Spleen (tissue), 11 donors: ENCODE measurements at regions not wholly inside any gene's neighbourhood (a gene's known extent, or its start where the extent isn't known, plus 50 kb on each side); places are given as distances from the start of the nearest gene placed in this dataset.

ENCODE experiments used
- DNase-seq: peaks from one replicate; pipeline ENCODE4 v3.0.0-alpha.2; 2020
- H3K27ac ChIP-seq, 8 donors: fragments of 200-600 bp; sonication (generic) in 7 of 8; 1 replicate in 4 of 8; 2 replicates in 4 of 8; pipeline versions ENCODE4 v1.5.0 to v1.8.0; 2016 to 2021; ENCODE audit warnings: inconsistent platforms in 4 of 8, mild to moderate bottlenecking in 4 of 8, moderate library complexity in 1 of 8
- H3K27me3 ChIP-seq, 7 donors: fragments of 200-600 bp; sonication (generic) in 6 of 7; replicated peaks in 1 of 7; 1 replicate in 4 of 7; 2 replicates in 3 of 7; pipeline versions ENCODE4 v1.5.0 to v1.8.0; 2016 to 2021; ENCODE audit warnings: inconsistent platforms in 3 of 7, mild to moderate bottlenecking in 1 of 7
- H3K36me3 ChIP-seq, 6 donors: fragments of 200-600 bp; sonication (generic) in 5 of 6; 1 replicate in 4 of 6; 2 replicates in 2 of 6; pipeline versions ENCODE4 v1.5.0 to v1.8.0; 2016 to 2021; ENCODE audit warnings: inconsistent platforms in 2 of 6
- H3K4me1 ChIP-seq, 6 donors: fragments of 200-600 bp; sonication (generic) in 5 of 6; 1 replicate in 3 of 6; 2 replicates in 3 of 6; pipeline versions ENCODE4 v1.5.0 to v1.8.0; 2016 to 2021; ENCODE audit warnings: inconsistent platforms in 3 of 6
- H3K4me3 ChIP-seq, 8 donors: fragments of 200-600 bp; sonication (generic) in 7 of 8; 1 replicate in 4 of 8; 2 replicates in 4 of 8; pipeline versions ENCODE4 v1.5.0 to v1.8.0; 2016 to 2021; ENCODE audit warnings: inconsistent platforms in 4 of 8, mild to moderate bottlenecking in 4 of 8, moderate library complexity in 2 of 8
- H3K9me3 ChIP-seq, 8 donors: fragments of 200-600 bp; sonication (generic) in 7 of 8; 1 replicate in 4 of 8; 2 replicates in 4 of 8; pipeline versions ENCODE4 v1.5.0 to v1.8.0; 2016 to 2021; ENCODE audit warnings: inconsistent platforms in 4 of 8
- CTCF ChIP-seq, 11 experiments: fragments of 200-600 bp in 7 of 11; fragments of 450-650 bp in 4 of 11; sonication (generic) in 4 of 11; IDR thresholded peaks in 8 of 11; conservative IDR thresholded peaks in 3 of 11; 1 replicate in 7 of 11; 2 replicates in 4 of 11; pipeline versions ENCODE4 v1.4.0 to v1.8.0; 2016 to 2021; ENCODE audit warnings: antibody characterized with exemption in 11 of 11, inconsistent platforms in 4 of 11, mild to moderate bottlenecking in 1 of 11
- POLR2A ChIP-seq, 3 donors: fragments of 450-650 bp; IDR thresholded peaks; one replicate each; pipeline ENCODE4 v1.5.1; 2017; ENCODE audit warnings: antibody characterized with exemption in 3 of 3, mild to moderate bottlenecking in 1 of 3
- POLR2AphosphoS5 ChIP-seq, 3 donors: sonication (generic); formaldehyde crosslinking; IDR thresholded peaks; one replicate each; pipeline ENCODE4 v1.5.1; 2017; ENCODE audit warnings: antibody characterized with exemption in 3 of 3
- WGBS, 5 donors: extraction: QIAGEN DNeasy Blood & Tissue Kit in 3 of 5; methylation state at CpG; one replicate each; pipeline versions ENCODE4 v1.1.5 to v1.1.7; 2013 to 2018; 5-methylcytosine and 5-hydroxymethylcytosine counted together
- intact Hi-C: fragments of 100-400 bp; cut with DNase I; formaldehyde crosslinking; loops from one replicate; pipeline ENCODE4 v1.15.0; 2023; ENCODE audit warnings: low total_unique reads
- donor health status: healthy with polysubstance abuse.
- donor health status: DM: no; HTN: no; CAD: no; lungs with moderate emphysema.
- donor health status: DM: no; HTN: no; CAD: no.
- donor health status: Bipolar disorder and iron deficiency.
- donor health status: healthy.
- donor health status: DM: no; HTN: no; CAD: no.
- donor health status: DM: yes; HTN: yes; CAD: no.

GRCh38 chr3:163817015-163817414 is 1261.3 kb downstream of the SI start:
- DNase-seq: no peak
- no peaks in the 10 kb centered on the region for H3K4me1 ChIP-seq
- H3K4me3 ChIP-seq: no peak overlapping the region
- WGBS, 5 donors: 84 to 89% (median 88%) methylated on average over 6 of the region's 6 CpGs
- H3K9me3 ChIP-seq: peaks cover 0 to 19% (median 9%) of the 10 kb centered on the region in 8 donors
- intact Hi-C loops: no loop called here
- TF ChIP-seq POLR2AphosphoS5 (IDR thresholded peaks at IDR 0.05) (no peak), POLR2A (IDR thresholded peaks at IDR 0.05) (no peak), CTCF (IDR thresholded peaks at IDR 0.05 in 8 of 11, conservative IDR thresholded peaks at IDR 0.05 in 3 of 11) (no peak)
- H3K36me3 ChIP-seq: no peaks in the 10 kb centered on the region
- H3K27me3 ChIP-seq: no peaks in the 10 kb centered on the region
- no peak overlapping the region for H3K27ac ChIP-seq

GRCh38 chr3:163813935-163814334 is 1264.4 kb downstream of the SI start:
- intact Hi-C loops: no loop called here
- DNase-seq: no peak
- Histone ChIP-seq H3K4me3 (no peak overlapping the region), H3K27me3 (no peaks in the 10 kb centered on the region), H3K9me3 (peaks cover 0 to 29% (median 12%) of the 10 kb centered on the region in 8 donors), H3K4me1 (no peaks in the 10 kb centered on the region), H3K36me3 (no peaks in the 10 kb centered on the region), H3K27ac (no peak overlapping the region)
- TF ChIP-seq POLR2AphosphoS5 (IDR thresholded peaks at IDR 0.05) (no peak), POLR2A (IDR thresholded peaks at IDR 0.05) (no peak), CTCF (IDR thresholded peaks at IDR 0.05 in 8 of 11, conservative IDR thresholded peaks at IDR 0.05 in 3 of 11) (no peak)

- H3K27ac ChIP-seq: no peak overlapping the region
- peaks cover 0 to 26% (median 12%) of the 10 kb centered on the region in 8 donors for H3K9me3 ChIP-seq
- no peak overlapping the region for H3K4me3 ChIP-seq
- H3K36me3 ChIP-seq: no peaks in the 10 kb centered on the region
- no peaks in the 10 kb centered on the region for H3K27me3 ChIP-seq
- no peaks in the 10 kb centered on the region for H3K4me1 ChIP-seq
- 68 to 82% (median 77%) methylated on average over 3 of the region's 3 CpGs for WGBS, 5 donors
- intact Hi-C loops: no loop called here
- TF ChIP-seq POLR2A (IDR thresholded peaks at IDR 0.05): no peak
- no peak for TF ChIP-seq POLR2AphosphoS5 (IDR thresholded peaks at IDR 0.05)
- no peak for TF ChIP-seq CTCF (IDR thresholded peaks at IDR 0.05 in 8 of 11, conservative IDR thresholded peaks at IDR 0.05 in 3 of 11)
- no peak for DNase-seq
Observed at GRCh38 chr3:163812006-163812405, 1266.3 kb downstream of the SI start.

- intact Hi-C loops: no loop called here
- DNase-seq: no peak
- H3K36me3 ChIP-seq: no peaks in the 10 kb centered on the region
- no peak overlapping the region for H3K27ac ChIP-seq
- no peak overlapping the region for H3K4me3 ChIP-seq
- no peaks in the 10 kb centered on the region for H3K4me1 ChIP-seq
- H3K9me3 ChIP-seq: peaks cover 0 to 14% (median 6%) of the 10 kb centered on the region in 8 donors
- no peaks in the 10 kb centered on the region for H3K27me3 ChIP-seq
- no peak for TF ChIP-seq POLR2A (IDR thresholded peaks at IDR 0.05)
- TF ChIP-seq POLR2AphosphoS5 (IDR thresholded peaks at IDR 0.05): no peak
- TF ChIP-seq CTCF (IDR thresholded peaks at IDR 0.05 in 8 of 11, conservative IDR thresholded peaks at IDR 0.05 in 3 of 11): no peak
- 51 to 56% (median 52%) methylated on average over 4 of the region's 4 CpGs for WGBS, 5 donors
Observed at GRCh38 chr3:163809540-163809993, 1268.7 kb downstream of the SI start.
